ENCODE measurements at regions not wholly inside any gene's neighbourhood (a gene's known extent, or its start where the extent isn't known, plus 50 kb on each side); places are given as distances from the start of the nearest gene placed in this dataset.

DNA sequence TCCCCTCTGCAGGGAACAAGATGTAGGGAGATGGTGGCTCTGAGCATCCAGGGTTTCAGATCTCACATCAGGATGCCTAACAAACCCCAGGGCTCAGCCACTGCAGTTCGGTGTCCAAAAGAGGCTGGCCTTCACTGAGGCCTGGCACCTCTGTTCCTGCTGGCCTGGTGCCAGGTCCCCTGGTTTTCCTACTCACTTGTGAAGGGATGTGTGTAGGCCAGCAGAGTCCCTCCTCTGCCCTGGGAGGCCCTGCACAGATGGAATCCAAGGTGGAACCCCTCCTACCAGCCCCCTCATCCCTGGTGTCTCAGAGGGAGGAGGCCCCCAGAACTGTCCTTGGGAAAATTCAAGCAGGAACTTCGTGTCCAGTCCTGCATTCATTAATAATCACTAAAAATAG lies 260.6 kb downstream of the CCSER2 start:
- TF ChIP-seq, protein P1, sequence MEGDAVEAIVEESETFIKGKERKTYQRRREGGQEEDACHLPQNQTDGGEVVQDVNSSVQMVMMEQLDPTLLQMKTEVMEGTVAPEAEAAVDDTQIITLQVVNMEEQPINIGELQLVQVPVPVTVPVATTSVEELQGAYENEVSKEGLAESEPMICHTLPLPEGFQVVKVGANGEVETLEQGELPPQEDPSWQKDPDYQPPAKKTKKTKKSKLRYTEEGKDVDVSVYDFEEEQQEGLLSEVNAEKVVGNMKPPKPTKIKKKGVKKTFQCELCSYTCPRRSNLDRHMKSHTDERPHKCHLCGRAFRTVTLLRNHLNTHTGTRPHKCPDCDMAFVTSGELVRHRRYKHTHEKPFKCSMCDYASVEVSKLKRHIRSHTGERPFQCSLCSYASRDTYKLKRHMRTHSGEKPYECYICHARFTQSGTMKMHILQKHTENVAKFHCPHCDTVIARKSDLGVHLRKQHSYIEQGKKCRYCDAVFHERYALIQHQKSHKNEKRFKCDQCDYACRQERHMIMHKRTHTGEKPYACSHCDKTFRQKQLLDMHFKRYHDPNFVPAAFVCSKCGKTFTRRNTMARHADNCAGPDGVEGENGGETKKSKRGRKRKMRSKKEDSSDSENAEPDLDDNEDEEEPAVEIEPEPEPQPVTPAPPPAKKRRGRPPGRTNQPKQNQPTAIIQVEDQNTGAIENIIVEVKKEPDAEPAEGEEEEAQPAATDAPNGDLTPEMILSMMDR (IDR thresholded peaks at IDR 0.05; ENCODE audit: poor library complexity): no peak
- TF ChIP-seq EZH2 (IDR thresholded peaks at IDR 0.05; ENCODE audit: borderline replicate concordance): no peak
